Upper lobe of left lung (tissue), 4 donors: ENCODE measurements at regions not wholly inside any gene's neighbourhood (a gene's known extent, or its start where the extent isn't known, plus 50 kb on each side); places are given as distances from the start of the nearest gene placed in this dataset.

Source experiments
- CTCF ChIP-seq, 6 experiments: fragments of 450-650 bp in 4 of 6; fragments of 200-600 bp in 2 of 6; sonication (generic) in 2 of 6; IDR thresholded peaks; one replicate each; pipeline ENCODE4 v1.5.1; 2016 to 2019; ENCODE audit warnings: antibody characterized with exemption in 6 of 6
- POLR2A ChIP-seq, 4 donors: fragments of 450-650 bp; IDR thresholded peaks; one replicate each; pipeline ENCODE4 v1.5.1; 2016 to 2017; ENCODE audit warnings: antibody characterized with exemption in 4 of 4, mild to moderate bottlenecking in 2 of 4
- POLR2AphosphoS5 ChIP-seq, 2 donors: sonication (generic); formaldehyde crosslinking; IDR thresholded peaks; one replicate each; pipeline ENCODE4 v1.5.1; 2017; ENCODE audit warnings: antibody characterized with exemption in 2 of 2

DNA sequence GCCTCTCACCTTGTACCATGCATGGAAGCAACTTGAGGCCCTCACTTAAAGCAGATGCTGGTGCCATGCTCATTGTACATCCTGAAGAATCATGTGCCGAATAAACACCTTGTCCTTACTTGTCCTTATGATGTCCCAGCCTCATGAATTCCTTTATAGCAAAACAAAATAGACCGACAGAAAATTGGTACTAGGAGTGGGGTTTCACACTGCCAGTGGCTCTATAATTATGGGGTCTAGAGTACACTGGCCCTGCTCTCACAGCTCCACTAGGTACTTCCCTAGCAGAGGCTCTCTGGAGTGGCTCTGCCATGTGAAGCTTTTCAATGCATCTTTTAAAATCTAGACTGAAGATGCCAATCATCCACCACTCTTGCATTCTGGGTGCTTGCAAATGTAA is 101.2 kb downstream of the HTR1B start:
- TF ChIP-seq POLR2A (IDR thresholded peaks at IDR 0.05) (no peak), CTCF (IDR thresholded peaks at IDR 0.05) (no peak), POLR2AphosphoS5 (IDR thresholded peaks at IDR 0.05) (no peak)
